ENCODE measurements at regions not wholly inside any gene's neighbourhood (a gene's known extent, or its start where the extent isn't known, plus 50 kb on each side); places are given as distances from the start of the nearest gene placed in this dataset.

- DNase-seq (ENCODE audit: low read depth), result no peak
- no peak overlapping the region for H3K4me3 ChIP-seq (ENCODE audit: low read depth, low read length)
- TF ChIP-seq CTCF (IDR thresholded peaks at IDR 0.05; ENCODE audit: control insufficient read depth, extremely low read depth, insufficient read depth), result no peak
Observed at GRCh38 chr2:21617885-21618434, 494.2 kb downstream of the TDRD15 start.

- no peak for TF ChIP-seq CTCF (IDR thresholded peaks at IDR 0.05; ENCODE audit: control insufficient read depth, extremely low read depth, insufficient read depth)
- DNase-seq (ENCODE audit: low read depth), result no peak
- no peak overlapping the region for H3K4me3 ChIP-seq (ENCODE audit: low read depth, low read length)
Observed at GRCh38 chr2:21620771-21621170, 497.0 kb downstream of the TDRD15 start.

- H3K4me3 ChIP-seq (ENCODE audit: low read depth, low read length), result no peak overlapping the region
- no peak for TF ChIP-seq CTCF (IDR thresholded peaks at IDR 0.05; ENCODE audit: control insufficient read depth, extremely low read depth, insufficient read depth)
- DNase-seq (ENCODE audit: low read depth), result no peak
Observed at GRCh38 chr2:21627938-21628337, 504.2 kb downstream of the TDRD15 start.

- no peak for DNase-seq (ENCODE audit: low read depth)
- H3K4me3 ChIP-seq (ENCODE audit: low read depth, low read length), result no peak overlapping the region
- TF ChIP-seq CTCF (IDR thresholded peaks at IDR 0.05; ENCODE audit: control insufficient read depth, extremely low read depth, insufficient read depth), result no peak
Observed at GRCh38 chr2:21633015-21633414, 509.2 kb downstream of the TDRD15 start.

- TF ChIP-seq CTCF (IDR thresholded peaks at IDR 0.05; ENCODE audit: control insufficient read depth, extremely low read depth, insufficient read depth), result no peak
- H3K4me3 ChIP-seq (ENCODE audit: low read depth, low read length), result no peak overlapping the region
- no peak for DNase-seq (ENCODE audit: low read depth)
Observed at GRCh38 chr2:21633466-21633865, 509.7 kb downstream of the TDRD15 start.

GRCh38 chr2:21633911-21634310, 510.1 kb downstream of the TDRD15 start:
- DNase-seq (ENCODE audit: low read depth), result no peak
- H3K4me3 ChIP-seq (ENCODE audit: low read depth, low read length), result no peak overlapping the region

More at GRCh38 chr2:21633911-21634310, 510.1 kb downstream of the TDRD15 start:
- TF ChIP-seq CTCF (IDR thresholded peaks at IDR 0.05; ENCODE audit: control insufficient read depth, extremely low read depth, insufficient read depth), result no peak

Data from LNCaP clone FGC (cell line).